Testis (tissue), 2 donors: ENCODE measurements at regions not wholly inside any gene's neighbourhood (a gene's known extent, or its start where the extent isn't known, plus 50 kb on each side); places are given as distances from the start of the nearest gene placed in this dataset.
A peak's percentile ranks its signal among the peaks of the same experiment; 100 is the strongest.

ENCODE experiments used
- DNase-seq: peaks from one replicate; pipeline ENCODE4 v3.0.0-alpha.2; 2019
- H3K27ac ChIP-seq, 2 donors: fragments of 200-600 bp; sonication (generic); one replicate each; pipeline ENCODE4 v1.5.1; 2019
- H3K27me3 ChIP-seq: fragments of 200-600 bp; sonication (generic); one replicate; pipeline ENCODE4 v1.5.1; 2019
- H3K36me3 ChIP-seq: fragments of 200-600 bp; sonication (generic); one replicate; pipeline ENCODE4 v1.5.1; 2017; ENCODE audit warnings: low read depth; ENCODE audit errors: missing control alignments
- H3K4me1 ChIP-seq: fragments of 200-600 bp; sonication (generic); one replicate; pipeline ENCODE4 v1.5.1; 2019
- H3K4me3 ChIP-seq, 2 donors: fragments of 200-600 bp; sonication (generic); one replicate each; pipeline ENCODE4 v1.5.1; 2017 to 2019
- H3K9me3 ChIP-seq: fragments of 200-600 bp; sonication (generic); one replicate; pipeline ENCODE4 v1.5.1; 2017
- CTCF ChIP-seq, 3 experiments: fragments of 450-650 bp in 2 of 3; fragments of 200-600 bp in 1 of 3; sonication (generic) in 1 of 3; IDR thresholded peaks; one replicate each; pipeline ENCODE4 v1.5.1; 2016 to 2019; ENCODE audit warnings: antibody characterized with exemption in 3 of 3, mild to moderate bottlenecking in 2 of 3, moderate library complexity in 1 of 3
- POLR2A ChIP-seq: fragments of 450-650 bp; IDR thresholded peaks from one replicate; pipeline ENCODE4 v1.6.1; 2017; ENCODE audit warnings: antibody characterized with exemption, mild to moderate bottlenecking, moderate library complexity
- WGBS, 2 donors: methylation state at CpG; one replicate each; pipeline ENCODE4 v1.1.5; 2018; 5-methylcytosine and 5-hydroxymethylcytosine counted together
- intact Hi-C: fragments of 100-400 bp; cut with DNase I; formaldehyde crosslinking; loops from one replicate; pipeline ENCODE4 v1.15.1; 2023; ENCODE audit warnings: low total_unique reads

GRCh38 chr7:155985518-155986250 lies 173.4 kb upstream of the SHH start:
- Histone ChIP-seq H3K27ac (no peak overlapping the region), H3K9me3 (no peaks in the 10 kb centered on the region), H3K4me3 (no peak overlapping the region), H3K36me3 (no peaks in the 10 kb centered on the region), H3K27me3 (no peaks in the 10 kb centered on the region), H3K4me1 (no peaks in the 10 kb centered on the region)
- TF ChIP-seq CTCF (IDR thresholded peaks at IDR 0.05) (no peak), POLR2A (no peak)
- 77 to 87% methylated on average over 8 to 12 of the region's 12 CpGs for WGBS, 2 donors
- intact Hi-C loops, result no loop called here
- DNase-seq, result no peak

- intact Hi-C loops, result no loop called here
- Histone ChIP-seq H3K4me3 (no peak overlapping the region), H3K27me3 (no peaks in the 10 kb centered on the region), H3K9me3 (no peaks in the 10 kb centered on the region), H3K4me1 (no peaks in the 10 kb centered on the region), H3K27ac (no peak overlapping the region), H3K36me3 (no peaks in the 10 kb centered on the region)
- DNase-seq, result no peak
- 92 to 97% methylated on average over 7 to 15 of the region's 15 CpGs for WGBS, 2 donors
- TF ChIP-seq POLR2A (no peak), CTCF (IDR thresholded peaks at IDR 0.05) (no peak)
Observed at GRCh38 chr7:155984609-155985405, 172.5 kb upstream of the SHH start.

- TF ChIP-seq CTCF (IDR thresholded peaks at IDR 0.05), result no peak
- no peak for TF ChIP-seq POLR2A
- no peaks in the 10 kb centered on the region for H3K4me1 ChIP-seq
- no peak for DNase-seq
Observed at GRCh38 chr7:155984028-155984580, 171.8 kb upstream of the SHH start.

GRCh38 chr7:155983176-155983815 lies 171.0 kb upstream of the SHH start:
- DNase-seq, result peak; percentile 4
- H3K36me3 ChIP-seq, result no peaks in the 10 kb centered on the region
- 73 to 100% methylated on average over 2 to 14 of the region's 14 CpGs for WGBS, 2 donors
- intact Hi-C loops, result no loop called here
- TF ChIP-seq POLR2A (no peak), CTCF (IDR thresholded peaks at IDR 0.05) (no peak)
- no peaks in the 10 kb centered on the region for H3K27me3 ChIP-seq
- no peak overlapping the region for H3K4me3 ChIP-seq
- H3K4me1 ChIP-seq, result no peaks in the 10 kb centered on the region
- H3K27ac ChIP-seq, result no peak overlapping the region
- H3K9me3 ChIP-seq, result no peaks in the 10 kb centered on the region

More at GRCh38 chr7:155984028-155984580, 171.8 kb upstream of the SHH start:
- intact Hi-C loops, result no loop called here
- 85 to 100% methylated on average over 2 to 10 of the region's 10 CpGs for WGBS, 2 donors
- Histone ChIP-seq H3K36me3 (no peaks in the 10 kb centered on the region), H3K9me3 (no peaks in the 10 kb centered on the region), H3K27me3 (no peaks in the 10 kb centered on the region), H3K27ac (no peak overlapping the region), H3K4me3 (no peak overlapping the region)
